ENCODE measurements at regions not wholly inside any gene's neighbourhood (a gene's known extent, or its start where the extent isn't known, plus 50 kb on each side); places are given as distances from the start of the nearest gene placed in this dataset.

DNA sequence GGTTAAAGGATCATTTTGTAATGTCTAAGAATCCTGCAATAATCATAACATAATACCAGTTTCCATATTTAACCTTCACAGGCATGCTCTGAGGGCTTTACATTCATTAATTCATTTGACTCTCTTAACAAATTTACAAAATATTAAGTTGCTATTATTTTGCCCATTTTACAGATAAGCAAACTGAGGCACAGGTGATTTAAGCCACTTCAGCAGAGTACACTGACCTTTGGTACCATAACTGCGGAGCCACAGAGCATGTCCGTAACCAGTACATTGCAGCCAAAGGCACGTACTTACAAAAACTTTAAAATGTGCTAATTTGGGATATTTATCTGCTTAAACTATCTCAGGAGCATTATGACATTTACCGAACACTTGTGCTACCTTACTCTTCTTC, 169.4 kb upstream of the MYO16 start:
- DNase-seq (ENCODE audit: low read depth, low spot score) (no peak), FAIRE-seq (no peak)
- no peak overlapping the region for H3K27ac ChIP-seq (ENCODE audit: control insufficient read depth, insufficient read depth, low read length)
- H3K4me2 ChIP-seq (ENCODE audit: control insufficient read depth, extremely low read depth, insufficient read depth, low read depth, low read length), result no peak overlapping the region
- H3K4me1 ChIP-seq (ENCODE audit: control insufficient read depth, extremely low read depth, insufficient read depth, low read length), result no peaks in the 10 kb centered on the region
- H3K9me3 ChIP-seq (ENCODE audit: control insufficient read depth, low read depth, low read length), result no peaks in the 10 kb centered on the region
- no peaks in the 10 kb centered on the region for H4K20me1 ChIP-seq (ENCODE audit: control insufficient read depth, extremely low read depth, insufficient read depth, low read length)
- TF ChIP-seq, protein P1, sequence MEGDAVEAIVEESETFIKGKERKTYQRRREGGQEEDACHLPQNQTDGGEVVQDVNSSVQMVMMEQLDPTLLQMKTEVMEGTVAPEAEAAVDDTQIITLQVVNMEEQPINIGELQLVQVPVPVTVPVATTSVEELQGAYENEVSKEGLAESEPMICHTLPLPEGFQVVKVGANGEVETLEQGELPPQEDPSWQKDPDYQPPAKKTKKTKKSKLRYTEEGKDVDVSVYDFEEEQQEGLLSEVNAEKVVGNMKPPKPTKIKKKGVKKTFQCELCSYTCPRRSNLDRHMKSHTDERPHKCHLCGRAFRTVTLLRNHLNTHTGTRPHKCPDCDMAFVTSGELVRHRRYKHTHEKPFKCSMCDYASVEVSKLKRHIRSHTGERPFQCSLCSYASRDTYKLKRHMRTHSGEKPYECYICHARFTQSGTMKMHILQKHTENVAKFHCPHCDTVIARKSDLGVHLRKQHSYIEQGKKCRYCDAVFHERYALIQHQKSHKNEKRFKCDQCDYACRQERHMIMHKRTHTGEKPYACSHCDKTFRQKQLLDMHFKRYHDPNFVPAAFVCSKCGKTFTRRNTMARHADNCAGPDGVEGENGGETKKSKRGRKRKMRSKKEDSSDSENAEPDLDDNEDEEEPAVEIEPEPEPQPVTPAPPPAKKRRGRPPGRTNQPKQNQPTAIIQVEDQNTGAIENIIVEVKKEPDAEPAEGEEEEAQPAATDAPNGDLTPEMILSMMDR (optimal IDR thresholded peaks at IDR 0.05 in 1 of 3, IDR thresholded peaks at IDR 0.05 in 1 of 3, conservative IDR thresholded peaks at IDR 0.05 in 1 of 3; ENCODE audit: extremely low read depth in 1 of 3, insufficient read depth in 2 of 3, low read length in 3 of 3), result no peak
- TF ChIP-seq EZH2 (IDR thresholded peaks at IDR 0.05; ENCODE audit: low read length), result no peak
- H3K36me3 ChIP-seq (ENCODE audit: control insufficient read depth in 2 of 2, extremely low read depth in 1 of 2, insufficient read depth in 2 of 2, low read length in 2 of 2), result no peaks in the 10 kb centered on the region
- no peaks in the 10 kb centered on the region for H3K79me2 ChIP-seq (ENCODE audit: control insufficient read depth, insufficient read depth, low read length)
- no peaks in the 10 kb centered on the region for H3K27me3 ChIP-seq (ENCODE audit: control insufficient read depth, extremely low read depth, insufficient read depth, low read length)
- H3K9ac ChIP-seq (ENCODE audit: control insufficient read depth, extremely low read depth, insufficient read depth, low read length), result no peak overlapping the region
- H3K4me3 ChIP-seq (ENCODE audit: control insufficient read depth in 2 of 3, extremely low read depth in 1 of 3, insufficient read depth in 2 of 3, low read depth in 1 of 3, low read length in 3 of 3), result no peak overlapping the region
- dilution Hi-C loops (cut with MboI; ENCODE audit: extremely low pct_ligation_motif_present, low sequenced_read_pairs), result no loop called here
- H2AFZ ChIP-seq (ENCODE audit: control insufficient read depth, low read length), result no peak overlapping the region
- no peaks in the 10 kb centered on the region for H3K9me1 ChIP-seq (ENCODE audit: control insufficient read depth, extremely low read depth, insufficient read depth, low read length)

DNA sequence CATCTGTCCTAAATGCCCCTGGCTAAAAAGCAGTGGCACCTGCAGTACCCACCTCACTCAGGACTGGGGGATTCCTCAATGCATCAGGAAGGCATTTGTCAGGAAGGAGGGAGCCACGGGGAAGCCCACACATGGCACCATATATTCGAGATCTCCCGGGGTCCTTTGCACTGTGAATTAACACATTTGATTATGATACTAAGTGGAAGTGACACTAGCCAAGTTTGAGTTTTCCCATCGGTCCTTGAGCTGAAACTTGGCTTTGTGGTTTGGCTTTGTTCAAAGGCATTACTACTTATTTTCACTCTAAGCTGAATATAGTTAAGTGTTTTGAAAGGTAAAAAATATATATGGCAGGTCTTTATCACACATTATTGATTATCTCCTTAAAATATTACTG, 168.7 kb upstream of the MYO16 start:
- Histone ChIP-seq H3K36me3 (ENCODE audit: control insufficient read depth in 2 of 2, extremely low read depth in 1 of 2, insufficient read depth in 2 of 2, low read length in 2 of 2) (no peaks in the 10 kb centered on the region), H3K27ac (ENCODE audit: control insufficient read depth, insufficient read depth, low read length) (no peak overlapping the region), H3K9ac (ENCODE audit: control insufficient read depth, extremely low read depth, insufficient read depth, low read length) (no peak overlapping the region), H4K20me1 (ENCODE audit: control insufficient read depth, extremely low read depth, insufficient read depth, low read length) (no peaks in the 10 kb centered on the region), H3K4me1 (ENCODE audit: control insufficient read depth, extremely low read depth, insufficient read depth, low read length) (no peaks in the 10 kb centered on the region), H3K27me3 (ENCODE audit: control insufficient read depth, extremely low read depth, insufficient read depth, low read length) (no peaks in the 10 kb centered on the region), H3K4me2 (ENCODE audit: control insufficient read depth, extremely low read depth, insufficient read depth, low read depth, low read length) (no peak overlapping the region), H3K4me3 (ENCODE audit: control insufficient read depth in 2 of 3, extremely low read depth in 1 of 3, insufficient read depth in 2 of 3, low read depth in 1 of 3, low read length in 3 of 3) (no peak overlapping the region), H3K9me1 (ENCODE audit: control insufficient read depth, extremely low read depth, insufficient read depth, low read length) (no peaks in the 10 kb centered on the region), H3K9me3 (ENCODE audit: control insufficient read depth, low read depth, low read length) (no peaks in the 10 kb centered on the region), H2AFZ (ENCODE audit: control insufficient read depth, low read length) (no peak overlapping the region), H3K79me2 (ENCODE audit: control insufficient read depth, insufficient read depth, low read length) (no peaks in the 10 kb centered on the region)
- TF ChIP-seq EZH2 (IDR thresholded peaks at IDR 0.05; ENCODE audit: low read length), result no peak
- TF ChIP-seq, protein P1 (optimal IDR thresholded peaks at IDR 0.05 in 1 of 3, IDR thresholded peaks at IDR 0.05 in 1 of 3, conservative IDR thresholded peaks at IDR 0.05 in 1 of 3; ENCODE audit: extremely low read depth in 1 of 3, insufficient read depth in 2 of 3, low read length in 3 of 3), result no peak
- dilution Hi-C loops (cut with MboI; ENCODE audit: extremely low pct_ligation_motif_present, low sequenced_read_pairs), result no loop called here
- no peak for DNase-seq (ENCODE audit: low read depth, low spot score)
- FAIRE-seq, result no peak

Measured in keratinocyte (primary cell).